ENCODE measurements at regions not wholly inside any gene's neighbourhood (a gene's known extent, or its start where the extent isn't known, plus 50 kb on each side); places are given as distances from the start of the nearest gene placed in this dataset.

DNA sequence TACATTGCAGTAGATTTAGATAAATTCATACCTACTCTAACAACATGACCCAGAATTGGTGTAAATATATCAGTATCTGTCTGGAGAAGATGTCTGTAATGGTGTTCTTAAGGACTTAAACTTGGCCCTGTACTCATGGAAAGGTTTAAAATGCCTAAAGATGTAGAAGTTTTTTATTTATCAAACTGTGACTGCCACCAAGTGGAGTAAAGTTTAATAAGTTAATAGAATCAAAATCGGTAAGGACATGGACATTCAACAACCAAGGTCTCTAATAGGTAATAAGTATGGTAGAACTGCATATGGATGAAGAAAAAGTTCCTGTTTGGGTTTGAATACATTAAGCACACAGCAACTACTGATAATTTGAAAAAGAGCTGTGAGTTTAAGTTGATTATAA lies 474.0 kb upstream of the NDST3 start:
- no peak for TF ChIP-seq CTCF (IDR thresholded peaks at IDR 0.05)
- TF ChIP-seq POLR2A (IDR thresholded peaks at IDR 0.05), result no peak

All from Peyer's patch (tissue), 4 donors.